ENCODE measurements at regions not wholly inside any gene's neighbourhood (a gene's known extent, or its start where the extent isn't known, plus 50 kb on each side); places are given as distances from the start of the nearest gene placed in this dataset.

DNA sequence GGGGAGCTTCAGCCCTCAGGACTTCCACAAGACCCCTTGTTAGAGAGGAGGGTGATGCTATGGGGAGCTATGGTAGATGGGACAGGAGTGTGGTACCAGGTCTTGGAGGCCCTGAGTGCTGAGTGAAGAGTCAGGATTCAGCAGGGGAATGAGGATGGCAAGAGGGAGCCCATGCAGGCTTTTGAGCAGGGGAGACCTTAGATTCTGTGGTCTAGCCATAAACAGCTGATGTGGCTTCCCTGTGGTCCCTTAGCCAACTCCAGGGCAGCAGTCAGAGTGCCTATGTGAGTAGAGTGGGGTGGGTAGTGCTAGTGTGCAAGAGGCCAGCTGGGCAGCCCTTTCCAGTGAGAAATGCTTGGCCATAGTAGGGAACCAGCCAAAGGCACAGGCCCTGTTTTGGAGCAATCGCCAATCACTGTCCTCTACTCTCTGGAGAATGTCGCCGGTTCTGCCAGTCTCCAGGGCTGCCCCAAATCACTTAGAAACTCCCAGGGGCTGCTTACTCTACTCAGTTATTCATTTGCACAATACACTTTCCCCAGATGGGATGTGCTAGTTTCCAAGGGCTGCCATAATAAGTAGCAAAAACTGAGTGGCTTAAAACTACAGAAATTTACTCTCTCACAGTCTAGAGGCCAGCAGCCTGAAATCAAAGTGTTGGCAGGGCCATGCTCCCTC lies 310.5 kb downstream of the SMAD2 start:
- TF ChIP-seq, protein P1, sequence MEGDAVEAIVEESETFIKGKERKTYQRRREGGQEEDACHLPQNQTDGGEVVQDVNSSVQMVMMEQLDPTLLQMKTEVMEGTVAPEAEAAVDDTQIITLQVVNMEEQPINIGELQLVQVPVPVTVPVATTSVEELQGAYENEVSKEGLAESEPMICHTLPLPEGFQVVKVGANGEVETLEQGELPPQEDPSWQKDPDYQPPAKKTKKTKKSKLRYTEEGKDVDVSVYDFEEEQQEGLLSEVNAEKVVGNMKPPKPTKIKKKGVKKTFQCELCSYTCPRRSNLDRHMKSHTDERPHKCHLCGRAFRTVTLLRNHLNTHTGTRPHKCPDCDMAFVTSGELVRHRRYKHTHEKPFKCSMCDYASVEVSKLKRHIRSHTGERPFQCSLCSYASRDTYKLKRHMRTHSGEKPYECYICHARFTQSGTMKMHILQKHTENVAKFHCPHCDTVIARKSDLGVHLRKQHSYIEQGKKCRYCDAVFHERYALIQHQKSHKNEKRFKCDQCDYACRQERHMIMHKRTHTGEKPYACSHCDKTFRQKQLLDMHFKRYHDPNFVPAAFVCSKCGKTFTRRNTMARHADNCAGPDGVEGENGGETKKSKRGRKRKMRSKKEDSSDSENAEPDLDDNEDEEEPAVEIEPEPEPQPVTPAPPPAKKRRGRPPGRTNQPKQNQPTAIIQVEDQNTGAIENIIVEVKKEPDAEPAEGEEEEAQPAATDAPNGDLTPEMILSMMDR (IDR thresholded peaks at IDR 0.05; ENCODE audit: insufficient read depth, low read depth, low read length) = no peak
- TF ChIP-seq EZH2 (IDR thresholded peaks at IDR 0.05; ENCODE audit: insufficient read depth, low read length) = no peak

Measured in astrocyte (in vitro differentiated cells and primary cell).